MM.1S (cell line): ENCODE measurements at regions not wholly inside any gene's neighbourhood (a gene's known extent, or its start where the extent isn't known, plus 50 kb on each side); places are given as distances from the start of the nearest gene placed in this dataset.

ENCODE experiments used
- DNase-seq: peaks from one replicate; pipeline ENCODE4 v3.0.0-alpha.2; 2015
- H2AFZ ChIP-seq: fragments of 300-600 bp; sonication (generic); 2 replicates; pipeline ENCODE4 v1.6.0; 2016; ENCODE audit warnings: antibody characterized with exemption, low read length
- H3F3A ChIP-seq: fragments of 300-600 bp; sonication (generic); 2 replicates; pipeline ENCODE4 v1.6.1; 2016; ENCODE audit warnings: mild to moderate bottlenecking, antibody characterized with exemption, low read length, moderate library complexity, mixed read lengths; ENCODE audit not compliant: insufficient read depth
- H3K27ac ChIP-seq: fragments of 300-600 bp; sonication (generic); 2 replicates; pipeline ENCODE4 v1.5.1; 2016; ENCODE audit warnings: mild to moderate bottlenecking, low read length
- H3K27me3 ChIP-seq: fragments of 300-600 bp; sonication (generic); replicated peaks from 2 replicates; pipeline ENCODE4 v1.6.0; 2016; ENCODE audit warnings: low read length; ENCODE audit not compliant: insufficient read depth
- H3K36me3 ChIP-seq: fragments of 300-600 bp; sonication (generic); replicated peaks from 2 replicates; pipeline ENCODE4 v1.6.1; 2016; ENCODE audit warnings: mild to moderate bottlenecking, low read length, mixed read lengths; ENCODE audit not compliant: insufficient read depth
- H3K4me1 ChIP-seq: fragments of 300-600 bp; sonication (generic); 2 replicates; pipeline ENCODE4 v1.6.1; 2016; ENCODE audit warnings: low read length, mixed read lengths
- H3K4me2 ChIP-seq: fragments of 300-600 bp; sonication (generic); 2 replicates; pipeline ENCODE4 v1.6.0; 2016; ENCODE audit warnings: low read depth, low read length
- H3K4me3 ChIP-seq: fragments of 300-600 bp; sonication (generic); 2 replicates; pipeline ENCODE4 v1.5.1; 2016; ENCODE audit warnings: low read length, mixed read lengths
- H3K79me2 ChIP-seq: fragments of 300-600 bp; sonication (generic); 2 replicates; pipeline ENCODE4 v1.6.1; 2016; ENCODE audit warnings: mixed run types, low read length, mixed read lengths
- H3K9ac ChIP-seq: fragments of 300-600 bp; sonication (generic); 2 replicates; pipeline ENCODE4 v1.6.1; 2016; ENCODE audit warnings: low read length, mixed read lengths
- H3K9me2 ChIP-seq: fragments of 300-600 bp; sonication (generic); replicated peaks from 2 replicates; pipeline ENCODE4 v1.6.1; 2016; ENCODE audit warnings: mild to moderate bottlenecking, low read length, mixed read lengths; ENCODE audit not compliant: insufficient read depth
- H3K9me3 ChIP-seq: fragments of 300-600 bp; sonication (generic); replicated peaks from 2 replicates; pipeline ENCODE4 v1.6.1; 2016; ENCODE audit warnings: mild to moderate bottlenecking, low read length, mixed read lengths; ENCODE audit not compliant: insufficient read depth
- H4K20me1 ChIP-seq: fragments of 300-600 bp; sonication (generic); 2 replicates; pipeline ENCODE4 v1.6.1; 2016; ENCODE audit warnings: mild to moderate bottlenecking, low read length, moderate library complexity, mixed read lengths; ENCODE audit not compliant: insufficient read depth
- CTCF ChIP-seq: fragments of 300-600 bp; sonication (generic); IDR thresholded peaks from 2 replicates; pipeline ENCODE4 v1.5.1; 2016; ENCODE audit warnings: antibody characterized with exemption, low read length, mixed read lengths
- EZH2 ChIP-seq: fragments of 300-600 bp; sonication (generic); optimal IDR thresholded peaks from 2 replicates; pipeline ENCODE3; 2017; ENCODE audit warnings: low read depth, mild to moderate bottlenecking, antibody characterized with exemption, low read length, mixed read lengths
- EZH2phosphoT487 ChIP-seq: fragments of 300-600 bp; sonication (generic); IDR thresholded peaks from 2 replicates; pipeline ENCODE4 v1.6.1; 2018; ENCODE audit warnings: antibody characterized with exemption, low read length

- Histone ChIP-seq H3K27me3 (no peaks in the 10 kb centered on the region), H3K4me2 (no peak overlapping the region), H3K4me1 (no peaks in the 10 kb centered on the region), H3K9ac (no peak overlapping the region), H3K27ac (no peak overlapping the region), H2AFZ (no peak overlapping the region), H3K9me3 (no peaks in the 10 kb centered on the region), H3F3A (no peaks in the 10 kb centered on the region), H3K36me3 (no peaks in the 10 kb centered on the region), H3K9me2 (no peaks in the 10 kb centered on the region), H3K79me2 (no peaks in the 10 kb centered on the region), H3K4me3 (no peak overlapping the region), H4K20me1 (no peaks in the 10 kb centered on the region)
- TF ChIP-seq EZH2, result no peak
- TF ChIP-seq EZH2phosphoT487, result no peak
- DNase-seq, result no peak
Observed at GRCh38 chr5:123753937-123754891, 242.2 kb downstream of the CSNK1G3 start.

- Histone ChIP-seq H3F3A (no peaks in the 10 kb centered on the region), H3K4me3 (no peak overlapping the region), H3K79me2 (no peaks in the 10 kb centered on the region), H3K27ac (no peak overlapping the region), H3K4me2 (no peak overlapping the region), H3K4me1 (no peaks in the 10 kb centered on the region), H3K9me2 (no peaks in the 10 kb centered on the region), H2AFZ (no peak overlapping the region), H3K36me3 (no peaks in the 10 kb centered on the region), H3K9me3 (no peaks in the 10 kb centered on the region), H4K20me1 (no peaks in the 10 kb centered on the region), H3K27me3 (no peaks in the 10 kb centered on the region), H3K9ac (no peak overlapping the region)
- DNase-seq, result no peak
- TF ChIP-seq EZH2 (no peak), EZH2phosphoT487 (no peak), CTCF (no peak)
Observed at GRCh38 chr5:123753180-123753936, 241.4 kb downstream of the CSNK1G3 start.

- DNase-seq, result no peak
- Histone ChIP-seq H3K4me3 (no peak overlapping the region), H3K9me2 (no peaks in the 10 kb centered on the region), H3K9me3 (no peaks in the 10 kb centered on the region), H3K4me2 (no peak overlapping the region), H2AFZ (no peak overlapping the region), H3K4me1 (no peaks in the 10 kb centered on the region), H3K9ac (no peak overlapping the region), H3K36me3 (no peaks in the 10 kb centered on the region), H4K20me1 (no peaks in the 10 kb centered on the region), H3K79me2 (no peaks in the 10 kb centered on the region), H3F3A (no peaks in the 10 kb centered on the region), H3K27me3 (no peaks in the 10 kb centered on the region), H3K27ac (no peak overlapping the region)
- TF ChIP-seq CTCF (no peak), EZH2phosphoT487 (no peak), EZH2 (no peak)
Observed at GRCh38 chr5:123752552-123753179, 240.7 kb downstream of the CSNK1G3 start.
